NCI-H1436 treated with DMSO at 0.1 percent for 48 hours (cell line): ENCODE measurements at regions not wholly inside any gene's neighbourhood (a gene's known extent, or its start where the extent isn't known, plus 50 kb on each side); places are given as distances from the start of the nearest gene placed in this dataset.
A peak's percentile ranks its signal among the peaks of the same experiment; 100 is the strongest.
"Not testable (repeated sequence)": the region's sequence is repeated elsewhere in the genome, so short reads cannot be mapped to it uniquely, and the experiment has no call there.

Source experiments
- DNase-seq: peaks from one replicate; lab custom pipeline; 2025; lab: John Stamatoyannopoulos, UW

- no peak for DNase-seq
These were observed 412.0 kb upstream of the MAF start for GRCh38 chr16:80012586-80012985.

- no peak for DNase-seq
These were observed 409.6 kb upstream of the MAF start for GRCh38 chr16:80009971-80010659.

DNA sequence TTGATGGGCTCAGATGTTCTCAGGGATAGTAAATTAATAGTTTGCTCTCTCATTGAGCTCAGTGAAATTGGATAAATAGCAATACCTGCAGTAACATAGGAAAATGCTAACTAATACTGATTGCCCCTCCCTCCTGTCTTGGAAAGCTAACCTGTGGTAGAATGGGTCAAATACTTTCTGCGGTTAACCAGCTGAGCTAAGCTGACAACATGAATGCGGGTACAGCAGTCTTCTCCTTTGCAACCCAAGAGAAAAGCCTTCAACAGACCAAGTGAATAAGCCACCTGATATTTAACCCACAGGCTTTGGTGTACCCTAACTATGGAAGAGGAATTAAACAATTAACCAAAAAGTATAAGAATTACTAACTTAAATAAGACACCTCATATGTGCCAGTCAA, 408.3 kb upstream of the MAF start:
- no peak for DNase-seq

GRCh38 chr16:80007231-80007630, 406.7 kb upstream of the MAF start:
- DNase-seq = no peak

- DNase-seq = no peak
These were observed 406.0 kb upstream of the MAF start for GRCh38 chr16:80006241-80007215.

- no peak for DNase-seq
These were observed 403.6 kb upstream of the MAF start for GRCh38 chr16:80004113-80004512.

- DNase-seq = no peak
These were observed 401.7 kb upstream of the MAF start for GRCh38 chr16:80002261-80002660.

DNA sequence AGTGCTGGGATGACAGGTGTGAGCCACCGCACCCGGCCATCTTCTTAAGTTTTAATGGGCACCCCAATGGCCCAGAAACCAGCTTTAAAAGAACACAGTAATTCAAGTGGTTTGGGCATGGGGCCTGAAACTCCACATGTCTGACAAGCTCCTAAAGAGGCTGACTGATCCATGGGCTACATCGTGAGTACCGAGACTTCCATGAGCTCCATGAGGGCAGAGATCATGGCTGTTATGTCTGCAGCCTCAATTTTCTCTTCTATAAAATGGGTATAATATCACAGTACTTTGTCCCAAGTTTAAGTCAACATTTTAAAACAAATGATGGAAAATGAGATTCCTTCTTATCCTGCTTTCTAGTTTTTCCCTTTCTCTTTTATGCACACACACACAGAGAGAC, 397.6 kb upstream of the MAF start:
- no peak for DNase-seq

GRCh38 chr16:79997257-79997656, 396.7 kb upstream of the MAF start:
- peak; percentile 20 for DNase-seq

DNA sequence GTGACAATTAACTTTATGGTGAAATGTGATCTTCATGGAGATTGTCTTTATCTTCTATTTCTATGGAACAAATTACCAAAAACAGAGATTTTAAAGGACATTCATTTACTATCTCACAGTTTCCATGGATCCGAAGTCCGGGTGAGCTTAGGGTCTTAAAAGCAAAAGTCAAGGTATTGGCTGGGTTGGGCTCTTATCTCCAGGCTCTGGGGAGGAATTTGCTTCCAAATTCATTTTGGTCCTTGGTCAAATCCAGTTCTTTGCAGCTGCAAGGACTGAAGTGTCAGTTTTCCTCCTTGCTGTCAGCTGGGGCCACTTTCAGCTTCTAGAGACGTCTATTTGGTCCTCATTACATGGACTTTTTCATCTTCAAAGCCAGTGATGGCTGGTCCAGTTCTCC, 395.8 kb upstream of the MAF start:
- DNase-seq = no peak

GRCh38 chr16:79995315-79995714, 394.8 kb upstream of the MAF start:
- no peak for DNase-seq

DNA sequence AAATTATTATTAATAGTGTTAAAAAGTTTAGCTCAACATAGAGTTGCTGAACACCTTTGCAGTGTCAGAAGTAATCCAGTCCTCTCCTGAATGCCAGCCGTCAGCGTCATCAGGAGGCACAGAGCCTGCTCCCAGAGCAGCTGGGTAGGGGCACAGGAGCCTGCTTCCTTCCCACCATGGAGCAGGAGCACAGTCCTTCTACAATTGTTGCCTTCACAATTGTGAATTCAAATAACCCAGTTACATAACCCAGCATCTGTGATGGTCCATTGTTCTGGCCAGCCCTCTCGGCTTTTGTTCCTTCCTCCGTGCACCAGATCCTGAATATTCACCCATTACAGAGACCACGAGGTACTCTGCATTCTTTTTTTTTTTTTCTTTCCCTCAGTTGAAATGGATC, 393.9 kb upstream of the MAF start:
- no peak for DNase-seq

- no peak for DNase-seq
These were observed 393.2 kb upstream of the MAF start for GRCh38 chr16:79993629-79994209.

- DNase-seq = no peak
These were observed 391.4 kb upstream of the MAF start for GRCh38 chr16:79991969-79992368.

DNA sequence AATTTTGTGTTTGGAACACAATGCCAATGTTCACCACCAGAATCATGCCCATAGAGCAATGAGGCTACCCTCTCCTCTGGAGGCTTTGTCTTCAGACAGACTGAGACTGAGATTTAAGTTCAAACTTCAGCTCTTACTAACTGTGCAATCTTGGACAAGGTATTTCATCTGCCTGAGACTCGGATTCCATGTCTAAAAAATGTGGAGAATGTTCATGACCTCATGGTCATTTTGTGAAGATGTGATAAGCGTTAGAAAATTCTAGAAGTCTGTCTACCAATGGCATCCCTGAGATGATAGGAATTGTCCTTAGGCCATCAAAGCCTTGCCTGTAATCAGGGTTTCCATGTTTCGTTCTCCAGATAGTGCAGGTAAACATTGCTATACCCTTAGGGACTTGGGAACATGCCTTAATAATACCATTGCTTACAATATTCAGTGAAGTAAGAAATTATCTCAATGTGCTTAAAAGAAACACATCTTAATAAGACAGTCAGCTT, 388.2 kb upstream of the MAF start:
- DNase-seq = no peak

GRCh38 chr16:79988089-79988488, 387.6 kb upstream of the MAF start:
- DNase-seq = no peak

- DNase-seq = no peak
These were observed 385.8 kb upstream of the MAF start for GRCh38 chr16:79986352-79986751.

GRCh38 chr16:79985606-79986005, 385.1 kb upstream of the MAF start:
- DNase-seq = no peak

GRCh38 chr16:79984149-79984548, 383.6 kb upstream of the MAF start:
- DNase-seq = not testable (repeated sequence)

- no peak for DNase-seq
These were observed 382.3 kb upstream of the MAF start for GRCh38 chr16:79982862-79983261.

DNA sequence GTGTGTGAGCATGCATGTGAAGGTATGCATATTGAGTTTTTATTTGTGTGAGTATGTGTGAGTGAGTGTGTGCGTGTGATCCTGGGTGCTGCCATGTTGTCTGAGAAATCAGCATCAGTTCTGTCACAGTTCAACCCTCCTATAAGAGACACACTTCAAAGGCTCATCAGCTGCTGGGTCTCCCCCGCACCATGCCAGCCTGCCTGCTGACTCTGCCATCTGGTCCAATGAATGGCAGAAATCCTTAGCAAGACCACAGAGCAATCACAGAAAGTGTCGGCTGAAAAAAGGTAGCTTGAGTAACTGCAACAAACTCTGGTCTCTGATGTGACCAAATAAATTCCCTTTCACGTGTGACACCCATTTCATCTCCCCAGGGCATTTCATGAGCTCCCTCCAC, 381.8 kb upstream of the MAF start:
- DNase-seq = no peak

GRCh38 chr16:79981814-79982213, 381.3 kb upstream of the MAF start:
- no peak for DNase-seq
